Pancreas (tissue), 10 donors: ENCODE measurements at regions not wholly inside any gene's neighbourhood (a gene's known extent, or its start where the extent isn't known, plus 50 kb on each side); places are given as distances from the start of the nearest gene placed in this dataset.
"Not testable (repeated sequence)": the region's sequence is repeated elsewhere in the genome, so short reads cannot be mapped to it uniquely, and the experiment has no call there.

Experiments used
- ATAC-seq, 4 donors: fragments of 200-7000 bp; cut with Tn5 transposase; one replicate each; pipeline versions ENCODE4 v1.8.0 to v1.9.1; 2020; ENCODE audit warnings: mild to moderate bottlenecking in 4 of 4, moderate library complexity in 4 of 4
- DNase-seq, 6 donors: peaks; one replicate each; pipeline ENCODE4 v3.0.0-alpha.2; 2020
- FAIRE-seq: peaks from 2 replicates; lab custom pipeline; 2012; peaks lifted over from hg19 to GRCh38; lab: Jason Lieb, UNC
- H3K27ac ChIP-seq, 4 donors: fragments of 200-600 bp; sonication (generic); 1 replicate in 3 of 4; 2 replicates in 1 of 4; pipeline versions ENCODE4 v1.5.0 to v1.8.0; 2020
- H3K27me3 ChIP-seq, 4 donors: fragments of 200-600 bp; one replicate each; pipeline ENCODE4 v1.8.0; 2021
- H3K36me3 ChIP-seq, 3 donors: fragments of 200-600 bp; sonication (generic) in 1 of 3; one replicate each; pipeline versions ENCODE4 v1.5.0 to v1.8.0; 2020 to 2021
- H3K4me1 ChIP-seq, 3 donors: fragments of 200-600 bp; one replicate each; pipeline ENCODE4 v1.8.0; 2021
- H3K4me3 ChIP-seq, 4 donors: fragments of 200-600 bp; sonication (generic) in 2 of 4; one replicate each; pipeline versions ENCODE4 v1.5.0 to v1.8.0; 2020 to 2021
- H3K9me3 ChIP-seq, 4 donors: fragments of 200-600 bp; one replicate each; pipeline ENCODE4 v1.8.0; 2021
- CTCF ChIP-seq, 4 donors: fragments of 200-600 bp; sonication (generic) in 3 of 4; IDR thresholded peaks; one replicate each; pipeline versions ENCODE4 v1.5.0 to v1.8.0; 2021; ENCODE audit warnings: antibody characterized with exemption in 4 of 4
- WGBS, 2 donors: extraction: QIAGEN DNeasy Blood & Tissue Kit; methylation state at CpG; one replicate each; pipeline ENCODE4 v1.1.7; 2013; 5-methylcytosine and 5-hydroxymethylcytosine counted together
- intact Hi-C, 3 donors: fragments of 100-400 bp; cut with DNase I; formaldehyde crosslinking; loops; one replicate each; pipeline versions ENCODE4 v1.11.1 to v1.14.2; 2022
- donor health status: healthy with polysubstance abuse.
- donor health status: DM: no; HTN: no; CAD: no; lungs with moderate emphysema.
- donor health status: DM: no; HTN: no; CAD: no.
- donor health status: control.
- donor health status: control.
- donor health status: Bipolar disorder and iron deficiency.
- donor health status: DM: yes; HTN: yes; CAD: no.
- donor health status: DM: no; HTN: no; CAD: no.
- donor health status: DM: no; HTN: no; CAD: no.
- donor health status: DM: yes; HTN: yes; CAD: no.

GRCh38 chr2:90069290-90069894, 1377.9 kb downstream of the RPIA start:
- TF ChIP-seq CTCF (IDR thresholded peaks at IDR 0.05): peak; percentile 10 to 68 (median 49)
- Histone ChIP-seq H3K4me1 (no peaks in the 10 kb centered on the region), H3K27ac (no peak overlapping the region), H3K4me3 (no peak overlapping the region), H3K36me3 (no peaks in the 10 kb centered on the region), H3K27me3 (peaks cover 0 to 8% (median 0%) of the 10 kb centered on the region in 4 donors), H3K9me3 (no peaks in the 10 kb centered on the region)
- DNase-seq (peak; percentile 4 to 82 (median 31)), FAIRE-seq (no peak), ATAC-seq (peak in 3 of 4 donors; percentile 74 to 85 (median 81))
- intact Hi-C loops: no loop called here
- 25 to 26% methylated on average over 13 of the region's 13 CpGs for WGBS, 2 donors

- Histone ChIP-seq H3K27ac (no peak overlapping the region), H3K4me1 (no peaks in the 10 kb centered on the region), H3K4me3 (no peak overlapping the region), H3K36me3 (no peaks in the 10 kb centered on the region), H3K27me3 (no peaks in the 10 kb centered on the region), H3K9me3 (no peaks in the 10 kb centered on the region)
- intact Hi-C loops: no loop called here
- DNase-seq (no peak), FAIRE-seq (no peak), ATAC-seq (no peak)
- TF ChIP-seq CTCF (IDR thresholded peaks at IDR 0.05): no peak
- 44 to 61% methylated on average over 3 of the region's 3 CpGs for WGBS, 2 donors
These were observed 1384.8 kb downstream of the RPIA start for GRCh38 chr2:90076311-90076710.

- H3K9me3 ChIP-seq: no peaks in the 10 kb centered on the region
- H3K27ac ChIP-seq: no peak overlapping the region
- H3K4me3 ChIP-seq: no peak overlapping the region
- no peak for TF ChIP-seq CTCF (IDR thresholded peaks at IDR 0.05)
- FAIRE-seq (no peak), DNase-seq (no peak), ATAC-seq (no peak)
- no peaks in the 10 kb centered on the region for H3K27me3 ChIP-seq
- intact Hi-C loops: no loop called here
- no peaks in the 10 kb centered on the region for H3K36me3 ChIP-seq
- no peaks in the 10 kb centered on the region for H3K4me1 ChIP-seq
- 48 to 66% methylated on average over 2 of the region's 2 CpGs for WGBS, 2 donors
These were observed 1386.5 kb downstream of the RPIA start for GRCh38 chr2:90077948-90078347.

- Histone ChIP-seq H3K9me3 (no peaks in the 10 kb centered on the region), H3K4me3 (no peak overlapping the region), H3K27me3 (no peaks in the 10 kb centered on the region), H3K27ac (no peak overlapping the region), H3K4me1 (no peaks in the 10 kb centered on the region), H3K36me3 (no peaks in the 10 kb centered on the region)
- no peak for ATAC-seq
- no peak for DNase-seq
- 67 to 73% methylated on average over 5 of the region's 5 CpGs for WGBS, 2 donors
- no peak for TF ChIP-seq CTCF (IDR thresholded peaks at IDR 0.05)
- intact Hi-C loops: no loop called here
- FAIRE-seq: no peak
These were observed 1387.9 kb downstream of the RPIA start for GRCh38 chr2:90079374-90079773.

GRCh38 chr2:90087792-90088191, 1396.3 kb downstream of the RPIA start:
- H3K4me1 ChIP-seq, H3K9me3 ChIP-seq, H3K27ac ChIP-seq, H3K4me3 ChIP-seq, intact Hi-C loops, H3K27me3 ChIP-seq, DNase-seq, FAIRE-seq, H3K36me3 ChIP-seq, ATAC-seq: not testable (repeated sequence)
- WGBS, 2 donors: 5 to 10% methylated on average over 2 of the region's 2 CpGs

- FAIRE-seq, H3K36me3 ChIP-seq, intact Hi-C loops: not testable (repeated sequence)
These were observed 1402.2 kb downstream of the RPIA start for GRCh38 chr2:90093571-90094270.

GRCh38 chr2:90097617-90098016, 1406.1 kb downstream of the RPIA start:
- H3K9me3 ChIP-seq, H3K27ac ChIP-seq, H3K4me1 ChIP-seq, H3K27me3 ChIP-seq, DNase-seq, FAIRE-seq, H3K4me3 ChIP-seq, intact Hi-C loops, H3K36me3 ChIP-seq, ATAC-seq: not testable (repeated sequence)
- WGBS, 2 donors: 38 to 63% methylated on average over 3 to 4 of the region's 4 CpGs

More at GRCh38 chr2:90093571-90094270, 1402.2 kb downstream of the RPIA start:
- H3K9me3 ChIP-seq, ATAC-seq, H3K4me3 ChIP-seq, H3K27ac ChIP-seq, H3K4me1 ChIP-seq, DNase-seq, H3K27me3 ChIP-seq: not testable (repeated sequence)
- WGBS, 2 donors: 17 to 29% methylated on average over 3 of the region's 4 CpGs

GRCh38 chr2:90105142-90105541, 1413.7 kb downstream of the RPIA start:
- ATAC-seq, H3K9me3 ChIP-seq, H3K27ac ChIP-seq, DNase-seq, H3K4me3 ChIP-seq, intact Hi-C loops, H3K27me3 ChIP-seq, FAIRE-seq, H3K36me3 ChIP-seq, H3K4me1 ChIP-seq: not testable (repeated sequence)
- WGBS, 2 donors: 9 to 15% methylated on average over 4 of the region's 4 CpGs
